ENCODE measurements at regions not wholly inside any gene's neighbourhood (a gene's known extent, or its start where the extent isn't known, plus 50 kb on each side); places are given as distances from the start of the nearest gene placed in this dataset.

DNA sequence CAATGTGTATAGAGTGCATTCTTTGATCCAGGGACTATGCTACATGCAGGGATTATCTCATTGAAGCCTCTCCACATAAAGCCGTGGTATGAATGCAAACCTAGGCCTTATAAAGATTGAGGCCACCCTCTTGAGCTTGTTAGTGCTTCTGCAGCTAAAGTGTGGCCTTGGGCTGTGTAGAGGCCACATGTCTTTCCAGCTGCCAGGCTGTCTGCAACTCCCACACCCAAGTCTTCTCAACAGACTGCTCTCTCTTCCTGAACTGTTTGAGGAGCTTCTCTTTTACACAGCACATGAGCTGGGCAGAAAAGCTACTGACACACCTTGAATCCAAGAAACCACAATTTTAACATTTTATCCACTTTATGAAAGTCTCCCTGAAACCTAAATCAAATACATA, 119.2 kb upstream of the MEX3C start:
- TF ChIP-seq, protein P1, sequence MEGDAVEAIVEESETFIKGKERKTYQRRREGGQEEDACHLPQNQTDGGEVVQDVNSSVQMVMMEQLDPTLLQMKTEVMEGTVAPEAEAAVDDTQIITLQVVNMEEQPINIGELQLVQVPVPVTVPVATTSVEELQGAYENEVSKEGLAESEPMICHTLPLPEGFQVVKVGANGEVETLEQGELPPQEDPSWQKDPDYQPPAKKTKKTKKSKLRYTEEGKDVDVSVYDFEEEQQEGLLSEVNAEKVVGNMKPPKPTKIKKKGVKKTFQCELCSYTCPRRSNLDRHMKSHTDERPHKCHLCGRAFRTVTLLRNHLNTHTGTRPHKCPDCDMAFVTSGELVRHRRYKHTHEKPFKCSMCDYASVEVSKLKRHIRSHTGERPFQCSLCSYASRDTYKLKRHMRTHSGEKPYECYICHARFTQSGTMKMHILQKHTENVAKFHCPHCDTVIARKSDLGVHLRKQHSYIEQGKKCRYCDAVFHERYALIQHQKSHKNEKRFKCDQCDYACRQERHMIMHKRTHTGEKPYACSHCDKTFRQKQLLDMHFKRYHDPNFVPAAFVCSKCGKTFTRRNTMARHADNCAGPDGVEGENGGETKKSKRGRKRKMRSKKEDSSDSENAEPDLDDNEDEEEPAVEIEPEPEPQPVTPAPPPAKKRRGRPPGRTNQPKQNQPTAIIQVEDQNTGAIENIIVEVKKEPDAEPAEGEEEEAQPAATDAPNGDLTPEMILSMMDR (IDR thresholded peaks at IDR 0.05; ENCODE audit: low read depth, low read length) = no peak
- no peak for TF ChIP-seq EZH2phosphoT487 (IDR thresholded peaks at IDR 0.05; ENCODE audit: low read depth)
